Left hindlimb (tissue), 1 donor: ENCODE measurements at regions not wholly inside any gene's neighbourhood (a gene's known extent, or its start where the extent isn't known, plus 50 kb on each side); places are given as distances from the start of the nearest gene placed in this dataset.
A peak's percentile ranks its signal among the peaks of the same experiment; 100 is the strongest.

Experiments
- DNase-seq: peaks from one replicate; pipeline ENCODE4 v3.0.0-alpha.2; 2018

DNA sequence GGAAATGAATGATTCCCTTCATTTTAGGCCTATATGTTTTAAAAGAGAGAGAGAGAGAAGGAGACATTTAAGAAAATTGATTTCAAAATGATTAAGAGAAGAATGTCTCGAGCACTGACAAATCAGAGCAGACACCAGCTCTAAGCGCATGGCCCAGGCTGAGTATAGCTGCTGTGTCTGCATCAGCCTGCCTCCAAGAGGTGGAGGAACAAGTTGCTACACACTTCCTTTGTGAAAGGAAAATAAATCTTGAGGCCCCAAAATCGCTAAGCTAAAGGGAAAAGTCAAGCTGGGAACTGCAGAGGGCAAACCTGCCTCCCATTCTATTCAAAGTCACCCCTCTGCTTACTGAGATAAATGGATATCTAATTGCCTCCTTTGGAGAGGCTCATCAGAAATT, 728.7 kb upstream of the TMEM132C start:
- no peak for DNase-seq

DNA sequence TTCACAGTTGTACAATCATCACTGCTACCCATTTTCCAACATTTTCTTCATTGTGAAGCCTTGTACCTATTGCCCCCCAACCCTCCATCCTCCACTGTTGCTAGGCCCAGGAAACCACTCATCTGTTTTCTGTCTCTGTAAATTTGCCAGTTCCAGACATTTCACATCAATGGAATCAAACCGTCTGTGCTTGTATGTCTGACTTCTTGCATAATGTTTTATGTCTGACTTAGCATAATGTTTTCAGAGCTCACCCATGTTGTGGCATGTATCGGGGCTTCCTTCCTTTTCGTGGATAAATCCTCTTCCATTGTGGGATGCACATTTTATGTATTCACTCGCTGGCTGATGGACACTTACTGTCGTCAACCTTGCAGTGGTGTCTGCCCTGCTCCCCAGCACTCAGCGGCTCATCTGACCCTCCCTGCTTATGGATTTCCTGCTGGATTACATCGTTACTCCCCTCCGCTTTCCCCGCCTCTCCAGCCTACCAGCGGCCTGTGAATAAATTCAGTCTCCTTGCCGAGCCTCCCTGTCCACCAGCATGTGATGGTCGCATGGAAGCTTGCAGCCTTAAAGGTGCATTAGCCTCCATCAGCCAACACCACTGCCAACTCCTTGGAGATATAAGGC, 727.6 kb upstream of the TMEM132C start:
- no peak for DNase-seq

DNA sequence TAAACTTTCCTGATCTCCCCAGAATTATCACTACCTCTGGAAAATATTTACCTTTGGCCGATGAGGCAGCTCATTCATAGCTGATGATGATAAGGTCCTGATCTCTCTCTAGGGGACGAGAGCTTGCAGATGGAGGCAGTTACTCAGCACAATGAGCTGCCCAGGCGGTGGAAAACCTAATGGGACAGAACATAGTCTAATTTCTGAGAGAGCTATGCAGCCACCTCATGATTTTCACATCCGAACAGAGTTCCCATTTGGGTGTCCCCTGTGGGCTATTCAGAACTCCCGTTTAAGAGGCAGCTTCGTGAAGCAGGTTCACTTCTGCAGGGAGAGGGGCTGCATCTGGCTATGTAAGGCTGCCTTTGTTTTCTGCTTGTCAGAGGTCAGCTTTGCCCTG, 724.6 kb upstream of the TMEM132C start:
- no peak for DNase-seq

DNA sequence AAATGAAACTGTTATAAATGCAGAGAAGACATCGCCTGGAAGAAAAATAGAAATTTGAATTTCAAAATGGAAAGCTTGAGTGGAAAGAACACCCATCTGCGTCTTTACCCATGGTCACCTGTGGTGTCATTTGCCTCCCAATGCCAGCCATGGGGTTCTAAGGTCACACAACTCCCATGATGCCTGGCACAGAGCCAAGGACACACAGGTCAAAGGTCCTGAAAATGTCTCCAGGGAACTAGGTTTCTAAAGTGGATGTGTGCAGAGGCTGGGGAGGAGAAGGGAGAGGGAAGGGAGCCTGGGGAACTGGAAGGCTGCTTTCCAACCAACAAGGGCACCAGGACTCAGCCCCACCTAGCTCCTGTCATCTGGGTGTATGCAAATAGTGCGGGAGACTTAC, 724.0 kb upstream of the TMEM132C start:
- DNase-seq: no peak

DNA sequence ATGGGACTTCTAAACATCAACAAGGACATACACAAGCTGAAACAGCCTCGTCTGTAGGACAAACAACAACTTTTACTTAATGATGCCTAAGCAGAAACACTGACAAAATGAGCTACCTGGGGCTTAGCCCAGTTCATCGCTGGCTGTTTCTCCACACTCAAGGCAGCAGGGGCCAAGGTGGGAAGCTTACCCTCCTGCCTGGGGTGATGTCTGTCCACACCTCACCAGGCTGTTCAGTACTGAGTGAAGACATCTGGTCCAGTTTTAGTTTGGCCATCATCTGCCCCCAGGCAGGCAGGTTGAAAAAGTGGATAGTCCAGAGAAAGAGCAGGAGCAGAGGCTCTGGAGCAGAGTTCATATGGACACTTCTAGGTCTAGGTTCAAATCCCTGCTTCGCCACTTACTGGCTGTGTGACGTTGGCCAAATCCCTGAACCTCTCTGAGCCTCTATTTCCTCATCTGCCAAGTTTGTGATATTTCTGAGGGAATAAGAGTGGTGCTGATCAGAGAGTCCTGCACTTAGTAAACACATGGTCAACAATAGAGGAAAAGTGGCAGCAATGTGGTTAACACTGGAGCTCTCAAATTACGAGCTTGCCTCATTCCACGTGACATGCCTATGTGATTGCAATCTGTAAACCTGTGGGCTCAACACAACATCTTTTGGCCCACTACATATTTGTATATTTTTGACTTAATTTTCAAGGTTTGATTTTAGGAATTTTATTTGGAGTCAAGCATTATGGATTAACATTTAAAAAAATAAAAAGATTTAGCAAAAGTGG, 720.1 kb upstream of the TMEM132C start:
- DNase-seq: no peak

DNA sequence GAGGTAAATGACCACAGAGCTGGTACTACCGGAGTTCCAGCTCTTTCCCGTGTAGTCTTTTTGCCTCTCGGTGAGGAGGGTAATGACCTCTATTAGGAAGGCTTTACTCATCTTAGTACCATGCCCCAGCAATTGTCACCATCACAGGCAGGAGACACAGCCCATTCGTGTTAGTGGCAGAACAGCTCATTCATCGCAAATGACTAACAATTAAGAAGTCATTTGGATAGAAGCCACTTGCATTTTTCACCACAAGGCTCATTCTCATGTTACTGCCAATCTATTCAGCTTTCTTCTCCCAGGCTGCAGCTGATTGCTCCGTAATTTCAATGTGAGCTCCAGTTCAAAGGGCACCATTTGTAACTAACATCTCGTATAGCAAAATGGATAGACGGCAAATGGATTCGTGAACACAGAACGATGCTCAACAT, 718.8 kb upstream of the TMEM132C start:
- DNase-seq: no peak

DNA sequence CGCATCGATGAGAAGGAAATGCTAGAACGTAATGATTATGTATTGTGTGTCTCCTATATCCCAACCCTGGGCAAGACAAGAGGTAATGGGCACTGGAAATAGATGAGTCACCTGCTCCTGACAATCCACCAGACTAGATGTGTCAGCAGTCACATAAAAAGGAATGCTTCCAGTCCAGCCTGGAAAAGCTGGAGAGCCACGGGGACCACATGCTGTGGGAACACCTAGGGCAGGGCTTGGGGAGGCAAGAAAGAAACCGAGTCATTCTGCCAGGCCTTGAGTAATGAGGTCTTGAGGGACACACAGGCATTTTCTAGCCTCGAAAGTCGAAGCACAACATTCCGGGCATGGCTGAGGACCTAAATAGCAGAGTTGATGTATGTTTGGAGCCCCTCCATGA, 716.7 kb upstream of the TMEM132C start:
- DNase-seq: no peak

DNA sequence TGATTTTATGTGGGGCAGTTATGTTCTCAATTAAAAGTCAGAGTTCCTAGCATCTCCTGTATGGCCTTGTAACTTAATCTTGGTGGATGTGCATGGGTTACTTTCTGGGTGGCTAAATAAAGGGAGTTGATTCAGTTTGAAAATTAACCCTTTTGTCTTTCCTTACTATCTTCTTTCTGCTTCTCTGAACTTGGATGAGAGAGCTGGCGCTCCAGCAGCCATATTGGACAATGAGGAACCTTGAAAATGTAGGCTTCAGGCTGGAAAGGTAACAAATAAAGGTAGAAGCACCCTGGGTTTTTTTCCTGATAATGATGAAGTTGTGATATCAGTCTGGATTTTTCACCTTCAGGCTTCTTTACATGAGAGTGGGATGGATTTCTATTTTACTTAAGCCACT, 714.1 kb upstream of the TMEM132C start:
- DNase-seq: no peak

DNA sequence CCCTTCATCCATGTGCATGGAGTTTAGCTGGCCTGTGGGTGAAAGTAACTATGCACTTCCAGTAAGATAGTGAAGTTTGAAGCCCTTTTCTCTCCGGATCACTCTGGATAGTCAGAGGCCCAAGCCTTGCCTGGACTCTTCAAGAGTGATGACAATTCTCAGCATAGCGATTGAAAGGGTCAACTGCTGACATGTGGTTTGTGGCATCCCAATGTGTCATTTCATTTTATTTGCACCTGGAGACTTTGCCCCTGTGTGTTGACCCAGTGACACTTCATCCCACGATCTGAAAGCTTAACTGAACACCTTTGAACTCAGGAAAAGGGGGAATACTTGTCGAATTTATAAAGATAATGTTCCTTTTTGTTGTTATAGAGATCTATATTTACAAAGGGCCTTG, 711.9 kb upstream of the TMEM132C start:
- no peak for DNase-seq

DNA sequence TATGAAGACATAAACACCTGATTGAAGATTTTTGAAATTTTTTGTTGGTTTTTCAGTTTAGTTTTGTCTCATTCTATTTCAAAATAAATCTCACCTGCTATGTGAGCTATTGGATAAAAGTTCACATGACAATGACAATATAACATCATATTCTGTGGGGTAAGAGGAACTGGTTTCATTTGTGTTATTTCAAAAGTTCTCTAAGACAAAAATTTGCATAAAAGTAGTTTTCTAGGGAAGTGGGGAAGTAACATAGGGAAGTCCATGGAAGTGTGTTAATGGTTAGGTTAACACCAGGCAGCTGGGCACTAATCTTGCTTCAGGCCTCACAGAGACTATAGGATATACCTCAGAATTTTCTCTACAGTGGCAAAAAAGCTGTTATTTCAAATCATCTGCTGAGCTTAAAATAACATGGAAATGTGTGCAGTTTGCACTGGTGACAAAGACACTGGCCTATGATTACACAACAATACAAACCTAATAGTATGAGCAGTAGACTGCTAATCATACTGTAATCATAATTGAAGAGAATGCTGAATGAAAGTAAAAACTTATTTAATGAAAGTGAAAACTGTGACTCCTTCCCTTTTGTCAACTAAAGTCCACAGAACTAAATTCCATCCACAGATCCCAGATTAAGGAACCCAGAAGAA, 710.6 kb upstream of the TMEM132C start:
- no peak for DNase-seq

DNA sequence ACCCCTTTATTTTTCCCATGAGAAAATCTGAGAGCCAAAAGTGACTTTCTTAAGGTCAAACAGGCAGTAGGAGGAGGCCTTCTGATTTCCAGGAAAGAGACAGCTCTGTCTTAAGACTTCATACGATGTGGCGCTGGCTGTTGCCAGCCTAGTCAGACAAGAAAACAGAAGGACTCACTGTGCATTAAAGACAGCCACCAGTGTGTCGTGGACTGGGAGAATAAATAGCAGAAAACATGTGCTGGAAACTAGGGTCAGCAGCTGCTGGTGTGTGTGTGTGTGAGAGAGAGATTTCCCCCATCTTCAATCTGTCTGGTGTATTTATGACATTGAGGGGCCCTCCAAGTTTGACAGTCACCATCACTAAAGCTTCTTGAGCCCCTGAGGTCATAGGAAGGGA, 708.6 kb upstream of the TMEM132C start:
- no peak for DNase-seq

DNA sequence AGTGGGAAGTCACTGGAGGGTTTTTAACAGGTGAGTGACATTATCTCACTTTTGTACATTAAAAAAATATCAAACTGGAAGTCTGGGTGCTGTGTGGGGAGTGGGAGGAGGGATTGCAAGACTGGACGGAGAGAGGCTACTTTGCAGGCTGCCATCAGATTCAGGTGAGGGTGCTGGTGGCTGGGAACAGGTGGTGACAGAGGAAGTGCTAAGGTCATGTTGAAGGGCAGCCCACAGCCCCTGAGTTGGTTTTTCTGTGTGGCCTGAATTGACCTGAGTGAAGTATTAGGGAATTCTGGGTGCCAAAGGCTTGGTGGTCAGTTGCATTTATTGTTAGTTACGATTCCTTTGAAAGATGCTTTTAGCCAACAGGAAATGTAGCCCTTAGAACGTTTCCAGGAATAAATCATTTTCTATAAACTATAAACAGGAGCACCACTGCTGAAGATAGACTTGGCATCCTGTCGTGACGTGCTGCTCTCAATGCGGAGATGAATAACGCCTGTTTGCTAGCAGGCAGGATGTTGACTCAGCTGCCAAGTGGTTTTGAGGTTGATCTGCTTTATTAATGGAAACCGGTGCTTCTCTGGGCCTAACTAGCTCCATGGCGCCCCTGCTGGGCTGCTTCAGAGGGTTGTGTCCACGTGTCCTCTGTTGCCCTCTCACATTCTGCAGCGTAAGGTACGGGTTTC, 707.5 kb upstream of the TMEM132C start:
- peak; percentile 49 for DNase-seq

DNA sequence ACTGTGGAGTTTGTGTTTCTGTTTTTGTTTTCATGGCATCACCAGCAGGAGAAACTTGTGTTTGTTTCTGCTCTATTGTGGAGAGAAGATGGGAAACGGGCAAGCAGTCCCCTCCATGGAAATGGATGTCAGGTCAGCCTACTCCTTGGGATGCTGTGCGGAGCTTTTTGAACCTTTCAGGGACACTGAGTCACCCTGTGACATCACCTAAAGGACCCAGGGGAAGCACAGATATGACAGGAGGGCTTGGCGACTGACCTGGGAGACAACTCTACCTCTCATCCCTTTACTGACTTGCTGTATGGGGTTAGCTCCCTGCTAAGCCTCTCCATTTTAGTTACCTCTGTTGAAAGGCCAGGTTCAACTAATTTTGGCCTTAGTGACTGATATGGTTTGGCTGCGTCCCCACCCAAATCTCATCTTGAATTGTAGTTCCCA, 706.9 kb upstream of the TMEM132C start:
- no peak for DNase-seq

DNA sequence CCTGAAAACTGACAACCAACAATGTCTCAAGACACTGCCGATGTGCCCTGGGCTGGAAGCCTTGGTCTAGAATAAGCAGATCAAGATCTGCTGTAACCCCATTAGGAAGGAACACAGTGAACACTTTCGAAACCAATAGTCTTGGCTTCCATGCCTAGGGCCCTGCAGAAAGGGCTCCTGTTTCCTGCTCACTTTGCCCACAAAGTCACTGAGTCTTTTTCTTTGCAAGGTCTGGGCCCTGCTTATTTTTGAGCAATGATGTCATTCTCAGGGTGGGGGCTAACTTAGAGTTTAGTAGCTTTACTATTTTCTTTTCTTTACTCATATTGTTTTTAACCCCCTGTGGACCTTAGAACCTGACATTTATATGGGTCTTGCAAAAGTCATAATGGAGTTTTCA, 704.2 kb upstream of the TMEM132C start:
- DNase-seq: no peak

DNA sequence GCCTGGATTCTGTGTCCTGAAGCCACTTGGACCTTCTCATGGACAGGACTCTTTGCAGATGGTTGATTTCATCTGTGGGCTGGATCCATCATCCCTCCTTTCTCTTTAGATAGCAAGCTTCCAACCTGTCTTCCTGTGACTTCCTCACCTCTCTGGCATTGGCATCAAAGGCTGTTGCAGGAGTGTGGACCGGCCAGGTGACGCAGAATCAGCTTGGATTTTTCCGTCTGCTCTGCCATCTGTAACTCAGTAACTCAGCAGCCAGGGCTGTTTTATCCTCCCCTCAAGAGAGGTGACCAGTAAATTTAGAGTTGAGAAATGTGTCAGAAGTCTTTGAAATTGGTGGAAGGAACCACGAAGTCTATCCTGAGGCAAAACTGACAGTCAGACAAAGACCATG, 701.7 kb upstream of the TMEM132C start:
- DNase-seq: no peak

DNA sequence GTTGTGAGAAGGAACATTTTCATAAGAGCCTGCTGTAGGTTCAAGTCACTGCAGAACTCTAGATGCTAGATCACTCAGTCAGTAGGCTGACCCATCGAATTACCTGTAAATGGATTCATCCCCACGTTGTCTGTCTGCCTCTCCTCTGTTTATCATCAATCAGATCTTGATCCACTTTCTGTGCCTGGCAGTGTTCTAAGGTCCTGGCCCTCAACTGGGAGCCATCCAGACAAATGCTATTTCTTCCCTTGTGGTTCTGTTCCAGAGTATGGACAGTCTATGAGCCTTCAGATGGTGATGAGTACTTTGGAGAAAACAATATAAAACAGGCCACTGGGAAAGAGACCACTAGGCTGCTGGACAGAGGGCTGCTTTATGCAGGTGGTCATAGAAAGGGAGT, 699.4 kb upstream of the TMEM132C start:
- no peak for DNase-seq

DNA sequence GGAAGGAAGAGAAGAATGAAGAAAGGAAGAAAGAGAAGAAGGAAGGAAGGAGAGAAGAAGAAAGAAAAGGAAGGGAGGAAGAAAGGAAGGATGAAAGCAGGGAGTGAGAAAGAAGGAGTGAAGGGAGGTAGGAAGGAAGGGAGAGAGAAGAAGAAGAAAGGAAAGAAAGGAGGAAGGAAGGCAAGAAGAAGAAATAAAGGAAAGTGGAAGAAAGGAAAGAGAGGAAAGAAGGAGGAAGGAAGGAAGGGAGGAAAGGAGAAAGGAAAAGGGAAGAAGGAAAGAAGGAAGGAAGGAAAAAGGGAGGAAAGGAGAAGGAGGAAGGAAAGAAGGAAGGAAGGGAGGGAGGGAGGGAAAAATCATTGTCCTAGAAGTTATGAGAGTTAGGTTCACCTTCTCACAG, 696.6 kb upstream of the TMEM132C start:
- no peak for DNase-seq

DNA sequence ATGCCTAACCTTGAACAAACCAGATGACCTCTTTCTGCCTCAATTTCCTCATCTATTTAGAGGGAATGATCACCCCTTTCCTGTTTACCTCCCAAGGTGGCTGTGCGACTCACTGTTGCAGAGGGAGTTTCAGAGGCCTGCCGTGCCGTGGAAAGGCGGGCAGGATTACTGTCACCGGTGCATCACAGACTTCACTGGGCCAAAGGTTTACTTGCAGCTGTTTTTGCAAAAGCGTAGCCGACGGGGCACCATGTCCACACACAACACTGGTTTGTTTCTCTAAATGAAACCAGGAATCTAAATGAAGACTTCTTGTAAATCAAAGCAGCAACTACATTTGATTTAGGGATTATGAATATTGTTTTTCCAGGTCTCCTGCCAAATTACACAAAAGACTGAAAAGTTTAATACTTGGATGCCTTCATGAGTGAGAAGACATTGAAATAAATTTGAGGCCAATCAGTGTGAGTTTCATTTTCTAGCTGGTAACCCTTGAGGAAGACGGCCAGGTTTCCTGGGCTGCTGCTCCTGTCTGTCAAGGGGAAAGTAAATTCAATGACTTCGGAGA, 696.1 kb upstream of the TMEM132C start:
- no peak for DNase-seq

DNA sequence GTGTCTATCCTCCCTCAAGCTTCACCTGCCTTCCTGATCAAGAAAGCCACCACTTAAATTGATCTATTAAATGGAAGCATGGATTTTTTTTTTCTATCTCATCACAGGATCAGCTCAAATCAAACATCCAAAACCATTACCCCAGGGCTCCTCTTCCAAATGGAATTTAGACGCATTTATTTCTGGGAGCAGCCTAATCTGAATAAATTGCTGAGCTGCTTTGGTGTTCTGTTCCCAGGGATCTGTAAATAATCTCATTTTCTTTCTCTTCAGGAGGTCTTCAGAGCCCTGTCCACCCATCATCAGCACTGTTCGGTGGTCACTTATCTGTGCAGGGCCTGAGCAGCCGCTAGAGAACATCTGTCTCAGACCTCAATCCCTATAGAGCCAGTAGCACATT, 695.4 kb upstream of the TMEM132C start:
- no peak for DNase-seq

DNA sequence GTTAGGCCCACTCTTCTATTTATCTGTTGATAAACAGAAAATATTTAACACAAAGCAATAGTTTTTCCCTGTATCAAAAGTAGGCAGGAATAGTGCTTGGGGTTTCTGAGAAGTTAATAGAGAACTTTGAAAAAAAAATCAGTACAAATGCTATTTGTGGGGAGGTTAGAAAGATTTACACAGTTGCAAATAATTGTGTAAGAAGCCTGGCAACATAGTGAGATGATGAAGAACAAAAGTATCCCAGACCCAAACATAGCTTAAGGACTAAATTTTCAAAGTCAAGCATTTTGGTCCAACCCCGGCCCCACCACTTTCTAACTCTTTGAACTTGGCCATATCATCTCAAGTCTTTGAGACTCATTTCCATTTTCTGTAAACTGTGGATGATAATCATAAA, 687.5 kb upstream of the TMEM132C start:
- no peak for DNase-seq

DNA sequence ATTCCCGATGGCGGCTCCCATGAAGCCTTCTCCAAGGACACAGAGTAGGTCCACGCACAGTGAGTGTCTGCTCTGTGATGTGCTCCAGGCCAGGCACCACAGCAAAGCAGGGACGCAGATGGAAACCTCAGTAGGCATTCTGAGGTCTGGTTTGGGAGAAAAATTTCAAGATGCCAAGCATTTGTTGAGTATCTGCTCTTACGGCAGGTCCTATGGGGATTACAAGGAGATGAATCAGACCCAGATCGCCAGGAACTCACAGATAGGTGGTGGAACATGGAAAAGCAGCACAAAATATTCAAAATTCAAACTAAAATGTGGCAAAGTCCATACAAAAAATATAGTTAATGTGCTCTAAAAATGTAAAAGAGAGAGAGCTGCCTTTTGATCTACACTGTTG, 684.9 kb upstream of the TMEM132C start:
- no peak for DNase-seq

DNA sequence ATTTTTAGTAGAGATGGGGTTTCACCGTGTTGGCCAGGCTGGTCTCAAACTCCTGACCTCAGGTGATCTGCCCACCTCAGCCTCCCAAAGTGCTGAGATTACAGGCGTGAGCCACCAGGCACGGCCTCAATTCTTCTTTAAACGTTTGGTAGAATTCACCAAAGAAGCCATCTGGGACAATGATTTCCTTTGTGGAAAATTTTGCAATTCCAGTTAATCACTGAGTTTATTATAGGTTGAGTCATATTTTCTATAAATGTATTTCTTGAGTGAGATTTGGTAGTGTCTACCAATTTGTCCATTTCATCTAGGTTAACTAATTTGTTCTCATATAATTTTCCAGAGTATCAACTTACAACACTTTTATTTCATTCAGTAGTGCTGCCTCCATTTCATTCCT, 683.9 kb upstream of the TMEM132C start:
- DNase-seq: no peak

DNA sequence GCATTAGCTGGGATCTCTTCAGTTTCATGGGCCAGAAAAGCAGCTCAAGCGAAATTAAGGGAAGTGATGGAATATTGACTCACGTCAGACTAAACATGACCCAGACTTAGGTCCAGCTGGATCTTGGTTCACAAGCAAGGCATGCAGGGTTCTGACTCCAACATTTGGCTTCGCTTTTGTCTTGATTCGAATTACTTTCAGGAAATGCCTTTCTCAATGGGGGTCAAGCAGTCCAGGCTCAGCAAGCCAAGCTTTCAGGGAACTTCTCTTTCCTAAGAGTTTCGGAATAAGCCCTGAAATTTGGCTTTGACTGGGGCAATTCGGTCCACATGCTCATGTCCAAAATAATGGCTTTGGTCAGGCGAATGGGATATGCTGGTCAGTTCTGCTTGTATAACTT, 678.7 kb upstream of the TMEM132C start:
- no peak for DNase-seq
